GM18867 (cell line): ENCODE measurements at regions not wholly inside any gene's neighbourhood (a gene's known extent, or its start where the extent isn't known, plus 50 kb on each side); places are given as distances from the start of the nearest gene placed in this dataset.

Source experiments
- ATAC-seq: cut with Tn5 transposase; IDR thresholded peaks from one replicate; pipeline ENCODE4 v1.9.1; 2021; ENCODE audit warnings: mild to moderate bottlenecking, moderate library complexity; ENCODE audit not compliant: unreplicated experiment

- ATAC-seq, result no peak
Observed at GRCh38 chr17:14959106-14959648, 305.9 kb downstream of the PMP22 start.

DNA sequence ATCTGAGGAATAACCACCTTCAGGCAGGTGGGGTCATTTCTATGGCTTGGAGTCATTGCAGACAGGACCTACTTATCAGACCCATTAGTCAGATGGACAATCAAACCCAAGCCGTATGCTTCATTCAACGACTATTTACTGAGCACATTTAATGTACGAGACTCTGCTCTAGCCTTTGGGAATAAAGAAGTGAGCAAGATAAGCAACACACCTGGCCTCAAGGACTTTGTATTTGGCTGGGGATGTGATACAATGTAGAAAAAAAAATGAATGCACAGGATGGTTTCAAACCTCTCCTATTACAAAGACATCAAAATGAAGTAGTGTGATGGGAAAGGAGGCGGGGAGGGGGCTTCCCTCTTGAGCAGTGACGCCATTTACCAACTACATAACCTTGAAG is 311.7 kb downstream of the PMP22 start:
- ATAC-seq, result no peak

GRCh38 chr17:14950686-14951085 is 314.4 kb downstream of the PMP22 start:
- no peak for ATAC-seq

- ATAC-seq, result no peak
Observed at GRCh38 chr17:14950216-14950615, 314.9 kb downstream of the PMP22 start.

GRCh38 chr17:14947671-14948070 is 317.5 kb downstream of the PMP22 start:
- ATAC-seq, result no peak

- ATAC-seq, result no peak
Observed at GRCh38 chr17:14946481-14946880, 318.6 kb downstream of the PMP22 start.

- ATAC-seq, result no peak
Observed at GRCh38 chr17:14942526-14943190, 322.5 kb downstream of the PMP22 start.

DNA sequence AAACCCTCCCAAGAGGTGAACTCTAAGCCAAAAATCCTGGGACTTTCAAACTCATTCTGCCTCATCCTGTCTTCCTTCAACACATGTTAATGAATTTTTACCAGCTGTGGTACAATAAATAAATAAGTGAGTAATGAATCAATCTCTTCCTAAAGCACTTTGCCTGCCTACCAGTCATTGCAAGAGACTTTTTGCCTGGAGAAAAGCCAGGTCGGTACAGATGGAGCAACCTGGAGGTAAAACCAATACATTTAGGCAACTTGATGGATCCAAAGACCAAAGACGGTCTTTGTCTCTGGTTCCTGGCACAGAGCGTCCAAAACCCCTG is 324.2 kb downstream of the PMP22 start:
- no peak for ATAC-seq

DNA sequence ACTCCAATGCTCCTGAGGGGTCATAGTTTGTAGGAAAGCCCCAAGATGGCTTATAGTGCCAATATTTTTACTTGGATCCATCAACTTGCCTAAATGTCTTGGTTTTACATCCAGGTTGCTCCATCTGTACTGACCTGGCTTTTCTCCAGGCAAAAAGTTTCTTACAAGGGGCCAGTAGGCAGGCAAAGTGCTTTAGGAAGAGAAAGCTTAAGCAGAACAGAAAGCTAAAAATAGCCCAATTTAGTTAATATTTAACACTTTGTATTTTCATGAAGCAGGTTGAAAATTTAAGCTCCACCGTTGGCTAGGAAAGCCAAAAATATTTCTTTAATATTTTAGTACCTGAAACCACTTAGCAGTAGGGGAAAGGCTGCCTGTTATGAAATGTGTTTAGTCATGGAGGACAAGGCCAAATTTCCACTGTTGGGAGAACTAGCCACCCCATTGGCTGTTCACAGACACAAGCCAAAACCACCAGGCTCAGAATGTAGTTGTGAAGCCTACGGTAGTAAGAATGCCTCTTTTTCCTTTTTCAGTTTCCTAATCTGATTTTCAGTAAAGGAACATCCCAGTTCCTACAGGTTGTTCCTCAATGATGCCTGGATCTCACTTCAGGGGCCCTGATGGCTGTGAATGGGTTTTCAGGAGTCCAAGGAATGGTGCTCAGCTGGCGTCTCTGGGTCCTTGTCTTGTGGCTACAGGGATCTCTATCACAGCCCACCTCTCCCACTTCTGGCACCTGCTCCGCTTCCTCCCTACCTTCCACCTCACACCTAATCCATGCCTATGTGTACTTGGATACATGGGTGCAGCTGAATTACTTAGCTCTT is 324.8 kb downstream of the PMP22 start:
- ATAC-seq, result no peak

DNA sequence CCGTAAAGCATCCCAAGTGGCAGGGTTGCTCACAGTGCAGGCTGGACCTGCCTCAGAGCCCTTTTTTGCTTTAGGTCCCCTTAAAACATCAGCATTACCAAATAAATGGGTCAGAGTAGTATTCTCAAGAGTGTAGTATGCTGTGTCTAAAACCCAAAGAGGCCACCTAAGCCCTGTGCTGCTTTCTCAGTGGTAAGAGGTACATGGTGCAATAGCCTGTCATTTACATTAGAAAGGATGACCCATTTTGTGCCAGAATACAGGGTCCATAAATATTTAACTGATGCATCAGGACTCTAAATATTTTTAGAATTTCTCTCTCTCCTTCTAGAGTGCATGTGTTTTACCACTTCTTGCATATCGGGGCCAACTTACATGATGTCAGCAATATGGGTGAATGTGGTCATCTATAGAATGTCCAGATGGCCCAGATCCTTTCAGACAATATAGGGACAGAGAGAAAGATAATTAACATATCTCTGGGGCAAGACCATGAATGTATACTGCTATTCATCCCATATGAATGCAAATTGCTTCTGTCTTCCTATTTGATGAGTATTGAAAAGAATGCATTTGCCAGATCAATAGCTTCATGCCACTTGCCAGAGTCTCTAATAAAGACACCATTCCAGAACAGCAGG is 329.2 kb downstream of the PMP22 start:
- ATAC-seq, result no peak

- ATAC-seq, result no peak
Observed at GRCh38 chr17:14935139-14935841, 329.8 kb downstream of the PMP22 start.

DNA sequence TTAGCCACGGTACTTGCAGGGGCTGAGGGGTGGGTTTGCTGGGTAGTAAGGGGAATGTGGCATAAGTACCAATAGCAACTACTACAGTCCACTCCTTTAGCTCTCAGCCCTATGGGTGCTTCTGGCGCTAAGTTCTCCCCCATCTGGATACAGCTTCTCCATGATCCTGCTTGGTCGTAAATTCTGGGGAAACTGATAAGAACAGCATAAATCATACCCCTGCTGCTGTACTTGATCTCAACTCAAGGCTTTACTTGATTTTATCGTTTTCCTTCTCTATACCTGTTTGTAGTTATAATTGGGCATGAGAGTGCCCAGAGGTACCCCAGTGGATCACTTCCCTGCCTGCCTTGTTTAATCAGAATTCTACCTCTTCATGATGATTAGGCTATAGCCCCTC is 331.4 kb downstream of the PMP22 start:
- ATAC-seq, result no peak

- ATAC-seq, result no peak
Observed at GRCh38 chr17:14926526-14927122, 338.5 kb downstream of the PMP22 start.

- ATAC-seq, result no peak
Observed at GRCh38 chr17:14926073-14926472, 339.1 kb downstream of the PMP22 start.

- ATAC-seq, result no peak
Observed at GRCh38 chr17:14925498-14925897, 339.6 kb downstream of the PMP22 start.

- ATAC-seq, result no peak
Observed at GRCh38 chr17:14923981-14924380, 341.1 kb downstream of the PMP22 start.

DNA sequence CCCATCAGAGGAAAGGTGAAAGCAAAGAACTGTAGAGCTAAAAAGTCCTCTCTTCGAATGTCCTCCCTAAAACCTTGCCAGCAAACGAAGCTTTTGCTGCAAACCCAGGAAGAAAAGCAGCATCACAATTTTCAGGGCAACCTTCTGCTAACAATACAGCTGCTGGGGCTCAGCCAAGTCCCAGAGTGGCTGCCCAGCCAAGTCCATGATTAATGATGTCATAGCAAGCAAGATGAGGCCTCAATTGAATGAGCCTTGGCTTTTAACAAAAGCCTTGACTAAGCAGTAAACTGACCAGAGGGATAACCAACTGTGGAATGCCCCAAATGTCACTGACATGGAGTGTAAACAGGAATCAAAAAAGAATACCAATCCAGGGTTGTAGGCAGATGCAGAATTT is 342.7 kb downstream of the PMP22 start:
- ATAC-seq, result no peak

DNA sequence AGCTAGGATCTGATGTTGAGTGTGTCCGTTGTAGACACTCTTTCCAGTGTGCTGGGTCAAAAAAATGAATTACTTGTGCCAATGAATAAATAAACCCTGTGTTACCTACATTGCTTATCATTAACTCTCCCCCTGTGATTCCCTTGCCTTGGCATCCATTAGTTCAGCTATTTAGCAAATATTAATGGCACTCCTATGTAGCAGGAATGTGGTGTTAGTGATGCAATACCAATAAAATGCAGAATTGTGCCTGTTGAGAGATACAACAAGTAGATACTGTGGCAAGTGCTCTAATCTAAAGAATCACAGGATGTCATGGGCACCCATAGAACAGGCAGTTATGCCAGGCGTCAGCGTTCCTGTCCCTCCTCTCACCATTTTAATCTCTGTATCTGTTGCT is 343.2 kb downstream of the PMP22 start:
- no peak for ATAC-seq

DNA sequence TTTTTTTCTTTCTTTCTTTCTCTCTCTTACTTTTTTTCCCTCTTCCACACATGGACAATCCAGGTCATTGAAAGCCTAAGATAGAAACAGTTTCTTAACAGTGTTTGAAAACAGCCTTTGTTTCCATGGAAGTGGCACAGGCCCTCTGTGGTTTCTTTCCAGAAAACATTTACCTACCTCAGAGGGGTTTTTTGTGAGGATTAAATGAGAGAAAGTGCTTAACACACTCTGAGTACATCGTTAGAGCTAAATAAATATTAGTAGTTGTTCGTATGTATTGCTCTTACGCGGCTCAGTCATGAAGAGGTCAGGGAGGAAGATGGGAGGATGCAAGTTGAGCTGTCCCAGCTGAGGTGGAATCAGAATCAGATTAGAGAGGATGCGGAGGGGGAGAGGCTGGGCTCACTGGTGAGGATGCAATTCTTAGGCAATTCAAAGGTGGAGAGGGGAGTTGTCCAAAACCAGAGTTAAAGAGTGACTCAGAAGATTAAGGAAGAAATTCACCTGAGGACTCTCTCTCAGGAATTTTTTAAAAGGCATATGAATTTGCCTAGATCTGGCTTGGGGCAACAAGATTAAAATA is 345.4 kb downstream of the PMP22 start:
- no peak for ATAC-seq

- ATAC-seq, result no peak
Observed at GRCh38 chr17:14919094-14919493, 346.0 kb downstream of the PMP22 start.
